ENCODE measurements at regions not wholly inside any gene's neighbourhood (a gene's known extent, or its start where the extent isn't known, plus 50 kb on each side); places are given as distances from the start of the nearest gene placed in this dataset.

- H3K4me3 ChIP-seq (ENCODE audit: low read length): no peak overlapping the region
- H3K27me3 ChIP-seq (ENCODE audit: control insufficient read depth, insufficient read depth, low read length): peaks cover 11% of the 10 kb centered on the region
- H3K9me3 ChIP-seq (replicated peaks; ENCODE audit: low read length): no peaks in the 10 kb centered on the region
- no peaks in the 10 kb centered on the region for H3K36me3 ChIP-seq (ENCODE audit: insufficient read depth, low read length)
- no peak overlapping the region for H3K9ac ChIP-seq (ENCODE audit: low read depth, low read length)
- no peak overlapping the region for H3K4me2 ChIP-seq (ENCODE audit: low read length)
- H3K4me1 ChIP-seq (ENCODE audit: control insufficient read depth, insufficient read depth, low read length): no peaks in the 10 kb centered on the region
Measured at GRCh38 chr12:111216387-111217159, 152.3 kb downstream of the PHETA1 start.

GRCh38 chr12:111215881-111216280 lies 153.0 kb downstream of the PHETA1 start:
- Histone ChIP-seq H3K4me3 (ENCODE audit: low read length) (no peak overlapping the region), H3K27me3 (ENCODE audit: control insufficient read depth, insufficient read depth, low read length) (peaks cover 11% of the 10 kb centered on the region), H3K4me2 (ENCODE audit: low read length) (no peak overlapping the region), H3K9me3 (replicated peaks; ENCODE audit: low read length) (no peaks in the 10 kb centered on the region), H3K9ac (ENCODE audit: low read depth, low read length) (no peak overlapping the region), H3K36me3 (ENCODE audit: insufficient read depth, low read length) (no peaks in the 10 kb centered on the region), H3K4me1 (ENCODE audit: control insufficient read depth, insufficient read depth, low read length) (no peaks in the 10 kb centered on the region)

- H3K9me3 ChIP-seq (replicated peaks; ENCODE audit: low read length): no peaks in the 10 kb centered on the region
- H3K4me2 ChIP-seq (ENCODE audit: low read length): no peak overlapping the region
- H3K27me3 ChIP-seq (ENCODE audit: control insufficient read depth, insufficient read depth, low read length): peaks cover 11% of the 10 kb centered on the region
- no peak overlapping the region for H3K9ac ChIP-seq (ENCODE audit: low read depth, low read length)
- no peaks in the 10 kb centered on the region for H3K4me1 ChIP-seq (ENCODE audit: control insufficient read depth, insufficient read depth, low read length)
- no peaks in the 10 kb centered on the region for H3K36me3 ChIP-seq (ENCODE audit: insufficient read depth, low read length)
- no peak overlapping the region for H3K4me3 ChIP-seq (ENCODE audit: low read length)
Measured at GRCh38 chr12:111214401-111214800, 154.5 kb downstream of the PHETA1 start.

- H3K4me2 ChIP-seq (ENCODE audit: low read length): no peak overlapping the region
- no peaks in the 10 kb centered on the region for H3K4me1 ChIP-seq (ENCODE audit: control insufficient read depth, insufficient read depth, low read length)
- H3K27me3 ChIP-seq (ENCODE audit: control insufficient read depth, insufficient read depth, low read length): peaks cover 11% of the 10 kb centered on the region
- H3K4me3 ChIP-seq (ENCODE audit: low read length): no peak overlapping the region
- no peaks in the 10 kb centered on the region for H3K9me3 ChIP-seq (replicated peaks; ENCODE audit: low read length)
- H3K9ac ChIP-seq (ENCODE audit: low read depth, low read length): no peak overlapping the region
- no peaks in the 10 kb centered on the region for H3K36me3 ChIP-seq (ENCODE audit: insufficient read depth, low read length)
Measured at GRCh38 chr12:111213561-111213960, 155.3 kb downstream of the PHETA1 start.

- H3K27me3 ChIP-seq (ENCODE audit: control insufficient read depth, insufficient read depth, low read length): peaks cover 9% of the 10 kb centered on the region
- no peaks in the 10 kb centered on the region for H3K9me3 ChIP-seq (replicated peaks; ENCODE audit: low read length)
- no peak overlapping the region for H3K9ac ChIP-seq (ENCODE audit: low read depth, low read length)
- H3K4me3 ChIP-seq (ENCODE audit: low read length): no peak overlapping the region
- H3K4me2 ChIP-seq (ENCODE audit: low read length): no peak overlapping the region
- no peaks in the 10 kb centered on the region for H3K4me1 ChIP-seq (ENCODE audit: control insufficient read depth, insufficient read depth, low read length)
- no peaks in the 10 kb centered on the region for H3K36me3 ChIP-seq (ENCODE audit: insufficient read depth, low read length)
Measured at GRCh38 chr12:111212814-111213456, 156.0 kb downstream of the PHETA1 start.

GRCh38 chr12:111211910-111212757 lies 156.8 kb downstream of the PHETA1 start:
- no peaks in the 10 kb centered on the region for H3K4me1 ChIP-seq (ENCODE audit: control insufficient read depth, insufficient read depth, low read length)
- peaks cover 6% of the 10 kb centered on the region for H3K27me3 ChIP-seq (ENCODE audit: control insufficient read depth, insufficient read depth, low read length)
- H3K4me3 ChIP-seq (ENCODE audit: low read length): no peak overlapping the region
- H3K4me2 ChIP-seq (ENCODE audit: low read length): no peak overlapping the region
- no peaks in the 10 kb centered on the region for H3K36me3 ChIP-seq (ENCODE audit: insufficient read depth, low read length)
- H3K9ac ChIP-seq (ENCODE audit: low read depth, low read length): no peak overlapping the region
- no peaks in the 10 kb centered on the region for H3K9me3 ChIP-seq (replicated peaks; ENCODE audit: low read length)

GRCh38 chr12:111209811-111210210 lies 159.1 kb downstream of the PHETA1 start:
- H3K9me3 ChIP-seq (replicated peaks; ENCODE audit: low read length): no peaks in the 10 kb centered on the region
- no peaks in the 10 kb centered on the region for H3K4me1 ChIP-seq (ENCODE audit: control insufficient read depth, insufficient read depth, low read length)
- no peak overlapping the region for H3K9ac ChIP-seq (ENCODE audit: low read depth, low read length)
- peaks cover 3% of the 10 kb centered on the region for H3K27me3 ChIP-seq (ENCODE audit: control insufficient read depth, insufficient read depth, low read length)
- H3K4me3 ChIP-seq (ENCODE audit: low read length): no peak overlapping the region
- H3K4me2 ChIP-seq (ENCODE audit: low read length): no peak overlapping the region
- no peaks in the 10 kb centered on the region for H3K36me3 ChIP-seq (ENCODE audit: insufficient read depth, low read length)

- Histone ChIP-seq H3K36me3 (ENCODE audit: insufficient read depth, low read length) (no peaks in the 10 kb centered on the region), H3K4me3 (ENCODE audit: low read length) (no peak overlapping the region), H3K27me3 (ENCODE audit: control insufficient read depth, insufficient read depth, low read length) (peaks cover 7% of the 10 kb centered on the region), H3K9me3 (replicated peaks; ENCODE audit: low read length) (no peaks in the 10 kb centered on the region), H3K4me2 (ENCODE audit: low read length) (no peak overlapping the region), H3K4me1 (ENCODE audit: control insufficient read depth, insufficient read depth, low read length) (no peaks in the 10 kb centered on the region), H3K9ac (ENCODE audit: low read depth, low read length) (no peak overlapping the region)
Measured at GRCh38 chr12:111207761-111208160, 161.1 kb downstream of the PHETA1 start.

GRCh38 chr12:111204788-111205241 lies 164.1 kb downstream of the PHETA1 start:
- H3K9ac ChIP-seq (ENCODE audit: low read depth, low read length): no peak overlapping the region
- H3K4me1 ChIP-seq (ENCODE audit: control insufficient read depth, insufficient read depth, low read length): no peaks in the 10 kb centered on the region
- no peaks in the 10 kb centered on the region for H3K36me3 ChIP-seq (ENCODE audit: insufficient read depth, low read length)
- H3K4me2 ChIP-seq (ENCODE audit: low read length): no peak overlapping the region
- peaks cover 7% of the 10 kb centered on the region for H3K27me3 ChIP-seq (ENCODE audit: control insufficient read depth, insufficient read depth, low read length)
- H3K9me3 ChIP-seq (replicated peaks; ENCODE audit: low read length): no peaks in the 10 kb centered on the region
- no peak overlapping the region for H3K4me3 ChIP-seq (ENCODE audit: low read length)

- Histone ChIP-seq H3K9ac (ENCODE audit: low read depth, low read length) (no peak overlapping the region), H3K27me3 (ENCODE audit: control insufficient read depth, insufficient read depth, low read length) (peaks cover 7% of the 10 kb centered on the region)
Measured at GRCh38 chr12:111203969-111204368, 164.9 kb downstream of the PHETA1 start.

GRCh38 chr12:111203446-111203845 lies 165.4 kb downstream of the PHETA1 start:
- H3K4me1 ChIP-seq (ENCODE audit: control insufficient read depth, insufficient read depth, low read length): no peaks in the 10 kb centered on the region
- no peaks in the 10 kb centered on the region for H3K36me3 ChIP-seq (ENCODE audit: insufficient read depth, low read length)
- peaks cover 7% of the 10 kb centered on the region for H3K27me3 ChIP-seq (ENCODE audit: control insufficient read depth, insufficient read depth, low read length)
- H3K4me3 ChIP-seq (ENCODE audit: low read length): no peak overlapping the region
- no peak overlapping the region for H3K9ac ChIP-seq (ENCODE audit: low read depth, low read length)
- H3K4me2 ChIP-seq (ENCODE audit: low read length): no peak overlapping the region
- H3K9me3 ChIP-seq (replicated peaks; ENCODE audit: low read length): no peaks in the 10 kb centered on the region

More at GRCh38 chr12:111203969-111204368, 164.9 kb downstream of the PHETA1 start:
- no peak overlapping the region for H3K4me3 ChIP-seq (ENCODE audit: low read length)
- H3K4me2 ChIP-seq (ENCODE audit: low read length): no peak overlapping the region
- no peaks in the 10 kb centered on the region for H3K9me3 ChIP-seq (replicated peaks; ENCODE audit: low read length)
- no peaks in the 10 kb centered on the region for H3K4me1 ChIP-seq (ENCODE audit: control insufficient read depth, insufficient read depth, low read length)
- no peaks in the 10 kb centered on the region for H3K36me3 ChIP-seq (ENCODE audit: insufficient read depth, low read length)
